ENCODE measurements at regions not wholly inside any gene's neighbourhood (a gene's known extent, or its start where the extent isn't known, plus 50 kb on each side); places are given as distances from the start of the nearest gene placed in this dataset.
"Not testable (repeated sequence)": the region's sequence is repeated elsewhere in the genome, so short reads cannot be mapped to it uniquely, and the experiment has no call there.

DNA sequence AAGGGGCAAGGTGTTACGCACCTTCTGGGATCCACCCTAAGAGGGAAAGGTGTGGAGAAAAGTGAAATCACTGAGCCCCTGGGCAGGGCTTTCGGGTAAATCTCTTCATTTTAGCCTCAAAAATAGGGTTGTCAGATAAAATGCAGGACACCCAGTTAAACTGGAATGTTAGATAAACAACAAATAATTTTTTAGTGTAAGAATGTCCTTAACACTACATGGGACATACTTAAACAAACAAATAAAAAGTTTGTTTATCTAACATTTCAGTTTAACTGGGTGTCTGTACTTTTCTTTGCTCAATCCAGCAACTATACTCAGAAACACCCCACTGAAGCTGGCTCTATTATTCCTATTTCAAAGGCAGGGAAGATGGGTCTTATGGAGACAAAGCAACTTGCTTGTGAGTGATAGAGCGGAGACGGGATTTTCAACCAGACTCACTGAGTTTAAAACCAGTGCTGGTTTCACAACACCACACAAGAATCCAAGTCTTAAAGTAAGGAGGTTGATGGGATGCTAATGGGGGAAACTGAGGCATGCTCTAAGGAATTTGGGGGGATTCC lies 144.8 kb upstream of the RBPJ start:
- Mint-ChIP-seq H3K36me3 (ENCODE audit: low read depth) (peaks cover 6% of the 10 kb centered on the region), H3K9me3 (peaks cover 2% of the 10 kb centered on the region), H3K27ac (peak overlapping the region; percentile 97), H3K4me3 (peak overlapping the region; percentile 73), H3K4me1 (peaks cover 42% of the 10 kb centered on the region), H3K27me3 (peaks cover 3% of the 10 kb centered on the region)
- no peak for ATAC-seq (replicated peaks)

- H3K4me1 Mint-ChIP-seq: peaks cover 48% of the 10 kb centered on the region
- peaks cover 6% of the 10 kb centered on the region for H3K36me3 Mint-ChIP-seq (ENCODE audit: low read depth)
- peak overlapping the region; percentile 97 for H3K27ac Mint-ChIP-seq
- peaks cover 6% of the 10 kb centered on the region for H3K9me3 Mint-ChIP-seq
- H3K27me3 Mint-ChIP-seq: peaks cover 3% of the 10 kb centered on the region
- ATAC-seq (replicated peaks): no peak
- peak overlapping the region; percentile 73 for H3K4me3 Mint-ChIP-seq
Observed at GRCh38 chr4:26176598-26177149, 144.1 kb upstream of the RBPJ start.

DNA sequence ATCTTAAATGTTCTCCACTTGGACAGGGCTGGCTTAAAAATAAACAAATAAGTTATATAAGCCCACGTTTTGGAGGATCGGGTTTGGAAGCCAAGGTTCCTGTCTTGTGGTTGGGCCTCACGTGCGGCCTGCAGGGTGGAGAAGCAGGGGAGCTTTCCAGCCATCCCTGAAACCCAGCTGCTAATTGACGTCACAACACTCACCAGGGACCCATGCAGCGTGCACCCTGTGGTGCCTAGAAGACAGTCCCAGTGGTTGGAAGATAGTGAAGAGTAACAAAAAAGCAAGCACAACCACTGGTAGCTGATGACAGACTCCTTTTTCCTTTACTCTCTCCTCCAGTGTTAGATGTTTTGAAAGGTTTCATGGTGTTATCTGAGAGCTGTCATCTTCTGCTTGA lies 142.0 kb upstream of the RBPJ start:
- Mint-ChIP-seq H3K36me3 (ENCODE audit: low read depth) (peaks cover 6% of the 10 kb centered on the region), H3K4me3 (peak overlapping the region; percentile 64), H3K27ac (peak overlapping the region; percentile 97), H3K27me3 (no peaks in the 10 kb centered on the region), H3K4me1 (peaks cover 43% of the 10 kb centered on the region), H3K9me3 (peaks cover 6% of the 10 kb centered on the region)
- peak; percentile 56 for ATAC-seq (replicated peaks)

GRCh38 chr4:26179316-26179760 lies 141.5 kb upstream of the RBPJ start:
- Mint-ChIP-seq H3K9me3 (peaks cover 6% of the 10 kb centered on the region), H3K36me3 (ENCODE audit: low read depth) (peaks cover 6% of the 10 kb centered on the region), H3K4me3 (peak overlapping the region; percentile 64), H3K27me3 (no peaks in the 10 kb centered on the region), H3K27ac (peak overlapping the region; percentile 97), H3K4me1 (peaks cover 42% of the 10 kb centered on the region)
- ATAC-seq (replicated peaks): peak; percentile 75

- Mint-ChIP-seq H3K27me3 (no peaks in the 10 kb centered on the region), H3K4me1 (peaks cover 32% of the 10 kb centered on the region), H3K36me3 (ENCODE audit: low read depth) (peaks cover 6% of the 10 kb centered on the region), H3K27ac (peak overlapping the region; percentile 70), H3K9me3 (peaks cover 6% of the 10 kb centered on the region), H3K4me3 (no peak overlapping the region)
- ATAC-seq (replicated peaks): peak; percentile 27
Observed at GRCh38 chr4:26181616-26182015, 139.2 kb upstream of the RBPJ start.

DNA sequence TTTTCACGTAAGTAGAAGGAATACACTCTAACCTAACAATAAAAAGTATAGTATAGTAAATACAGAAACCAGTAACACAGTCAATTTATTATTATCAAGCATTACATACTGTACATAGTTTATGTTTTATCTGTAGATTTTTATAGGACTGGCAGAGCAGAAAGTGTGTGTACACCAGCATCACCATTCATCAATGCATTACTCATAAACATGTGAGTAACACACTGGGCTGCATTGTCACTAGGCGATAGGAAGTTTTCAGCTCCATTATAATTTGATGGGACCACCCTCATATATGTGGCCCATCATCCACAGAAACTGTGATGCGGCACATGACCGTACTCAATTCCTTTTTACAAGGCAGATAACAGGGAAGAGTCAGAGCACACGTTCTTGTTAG lies 137.8 kb upstream of the RBPJ start:
- Mint-ChIP-seq H3K9me3 (peaks cover 6% of the 10 kb centered on the region), H3K4me3 (no peak overlapping the region), H3K4me1 (peaks cover 22% of the 10 kb centered on the region), H3K27me3 (no peaks in the 10 kb centered on the region), H3K36me3 (ENCODE audit: low read depth) (peaks cover 6% of the 10 kb centered on the region), H3K27ac (peak overlapping the region; percentile 54)
- ATAC-seq (replicated peaks): no peak

DNA sequence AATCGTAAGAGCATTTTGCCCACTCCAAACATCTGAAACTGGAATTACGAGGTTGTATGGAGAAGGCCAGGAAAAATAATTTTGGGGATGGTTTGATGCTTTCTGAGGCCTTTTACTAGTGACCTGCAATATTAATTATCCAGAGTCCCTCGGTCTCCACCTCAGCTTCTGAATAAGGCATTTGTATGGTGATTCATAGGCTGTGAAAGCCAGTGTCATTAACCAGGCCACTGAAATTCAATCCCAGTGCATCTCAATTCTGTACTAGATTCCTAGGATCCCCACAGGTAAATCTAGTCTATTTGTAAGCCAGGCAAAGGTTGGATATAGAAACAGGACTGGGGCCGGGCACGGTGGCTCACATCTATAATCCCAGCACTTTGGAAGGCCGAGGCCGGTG lies 135.4 kb upstream of the RBPJ start:
- Mint-ChIP-seq H3K27me3 (no peaks in the 10 kb centered on the region), H3K36me3 (ENCODE audit: low read depth) (no peaks in the 10 kb centered on the region), H3K9me3 (peaks cover 6% of the 10 kb centered on the region), H3K4me1 (peaks cover 8% of the 10 kb centered on the region), H3K27ac (no peak overlapping the region), H3K4me3 (no peak overlapping the region)
- ATAC-seq (replicated peaks): no peak

DNA sequence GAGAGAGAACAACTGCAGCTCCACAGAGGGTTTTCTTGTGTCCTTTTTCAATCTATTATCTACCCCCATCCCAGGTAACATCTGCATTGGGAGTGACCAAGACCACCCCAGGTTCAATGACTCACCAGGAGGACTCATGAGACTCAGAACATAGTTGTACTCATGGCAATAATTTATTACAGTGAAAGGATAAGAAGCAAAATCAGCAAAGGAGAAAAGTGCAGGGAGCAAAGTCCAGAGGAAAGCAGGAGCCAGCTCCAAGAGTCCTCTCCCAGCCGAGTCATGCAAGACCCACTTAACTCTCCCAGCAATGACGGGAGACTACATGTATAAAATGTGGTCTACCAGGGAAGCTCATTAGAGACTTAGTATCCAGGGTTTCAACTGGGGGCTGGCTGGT lies 129.5 kb upstream of the RBPJ start:
- Mint-ChIP-seq H3K27me3 (no peaks in the 10 kb centered on the region), H3K27ac (peak overlapping the region; percentile 57), H3K9me3 (no peaks in the 10 kb centered on the region), H3K4me1 (peaks cover 32% of the 10 kb centered on the region), H3K4me3 (no peak overlapping the region), H3K36me3 (ENCODE audit: low read depth) (no peaks in the 10 kb centered on the region)
- no peak for ATAC-seq (replicated peaks)

DNA sequence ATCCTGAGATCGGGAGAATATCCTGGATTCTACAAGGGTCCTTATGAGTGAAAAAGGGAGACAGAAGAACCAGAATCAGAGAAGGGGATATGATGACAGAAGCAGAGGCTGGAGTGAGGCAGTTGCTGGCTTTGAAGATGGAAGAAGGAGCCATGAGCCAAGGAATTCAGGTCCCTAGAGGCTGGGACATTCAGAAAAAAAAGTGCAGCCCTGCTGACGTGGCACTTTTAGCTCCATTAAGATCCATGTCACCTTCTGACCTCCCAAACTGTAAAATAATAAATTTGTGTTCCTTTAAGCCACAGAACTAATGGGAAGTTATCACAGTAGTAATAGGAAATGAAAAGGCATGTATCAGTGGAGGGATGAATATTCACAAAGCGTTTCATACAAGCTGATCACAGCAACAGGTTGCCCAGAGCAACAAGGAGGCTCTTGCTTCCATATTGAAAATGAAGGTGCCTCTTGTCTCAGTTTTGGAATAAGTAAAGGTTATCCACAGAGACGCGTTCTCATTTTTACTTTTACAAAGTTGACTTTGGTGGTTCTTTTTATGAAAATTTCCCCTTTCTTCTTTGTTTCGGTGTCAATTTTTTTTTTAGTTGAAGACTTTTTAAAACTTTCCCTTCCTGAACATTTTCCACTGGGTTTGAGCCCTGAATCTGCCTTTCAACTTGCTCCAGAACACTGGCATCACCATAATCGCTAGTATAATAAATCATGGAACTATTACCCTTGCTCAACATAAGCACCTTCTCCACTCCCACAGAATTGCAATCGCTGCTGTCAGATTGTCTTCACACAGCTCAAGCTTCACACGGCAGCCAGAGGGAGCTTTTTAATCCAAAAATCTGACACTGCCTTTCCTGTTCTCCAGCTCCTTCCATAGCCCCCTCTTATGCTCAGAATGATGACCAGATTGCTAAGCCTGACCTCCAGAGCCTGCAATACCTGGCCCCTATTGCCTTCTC lies 127.6 kb upstream of the RBPJ start:
- peak overlapping the region; percentile 88 for H3K27ac Mint-ChIP-seq
- peak; percentile 61 for ATAC-seq (replicated peaks)
- peak overlapping the region; percentile 65 for H3K4me3 Mint-ChIP-seq
- peaks cover 42% of the 10 kb centered on the region for H3K4me1 Mint-ChIP-seq
- H3K9me3 Mint-ChIP-seq: no peaks in the 10 kb centered on the region
- peaks cover 8% of the 10 kb centered on the region for H3K36me3 Mint-ChIP-seq (ENCODE audit: low read depth)
- H3K27me3 Mint-ChIP-seq: no peaks in the 10 kb centered on the region

GRCh38 chr4:26194764-26195163 lies 126.0 kb upstream of the RBPJ start:
- Mint-ChIP-seq H3K27ac (peak overlapping the region; percentile 88), H3K27me3 (no peaks in the 10 kb centered on the region), H3K36me3 (ENCODE audit: low read depth) (peaks cover 8% of the 10 kb centered on the region), H3K4me1 (peaks cover 42% of the 10 kb centered on the region), H3K4me3 (peak overlapping the region; percentile 65), H3K9me3 (no peaks in the 10 kb centered on the region)
- ATAC-seq (replicated peaks): peak; percentile 47

DNA sequence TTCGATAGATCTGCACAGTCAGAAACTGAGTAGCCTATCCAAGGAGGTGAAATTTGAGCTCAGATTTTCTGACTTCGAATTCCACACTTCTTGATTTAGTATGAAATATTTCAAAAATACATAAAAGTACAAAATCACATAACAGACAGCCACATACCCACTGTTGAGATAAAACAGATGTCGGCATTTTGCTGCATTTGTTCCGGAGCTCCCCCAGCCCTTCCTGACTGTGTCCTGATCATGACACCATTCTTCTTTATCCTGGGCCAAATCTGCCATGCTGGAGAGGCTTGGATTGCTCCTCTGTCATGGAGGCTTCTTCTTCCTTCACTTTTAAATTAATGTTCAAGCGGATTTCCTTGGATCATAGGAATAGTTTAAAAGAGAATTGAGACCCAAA lies 124.2 kb upstream of the RBPJ start:
- no peak for ATAC-seq (replicated peaks)
- no peaks in the 10 kb centered on the region for H3K27me3 Mint-ChIP-seq
- H3K4me1 Mint-ChIP-seq: peaks cover 46% of the 10 kb centered on the region
- H3K36me3 Mint-ChIP-seq (ENCODE audit: low read depth): peaks cover 8% of the 10 kb centered on the region
- H3K27ac Mint-ChIP-seq: peak overlapping the region; percentile 93
- H3K4me3 Mint-ChIP-seq: peak overlapping the region; percentile 78
- no peaks in the 10 kb centered on the region for H3K9me3 Mint-ChIP-seq

GRCh38 chr4:26197018-26197779 lies 123.6 kb upstream of the RBPJ start:
- peak overlapping the region; percentile 93 for H3K27ac Mint-ChIP-seq
- peaks cover 50% of the 10 kb centered on the region for H3K4me1 Mint-ChIP-seq
- peak overlapping the region; percentile 78 for H3K4me3 Mint-ChIP-seq
- H3K36me3 Mint-ChIP-seq (ENCODE audit: low read depth): peaks cover 8% of the 10 kb centered on the region
- ATAC-seq (replicated peaks): peak; percentile 85
- H3K9me3 Mint-ChIP-seq: peaks cover 3% of the 10 kb centered on the region
- H3K27me3 Mint-ChIP-seq: no peaks in the 10 kb centered on the region

- ATAC-seq (replicated peaks); H3K27me3 Mint-ChIP-seq; H3K9me3 Mint-ChIP-seq; H3K4me3 Mint-ChIP-seq; H3K27ac Mint-ChIP-seq; H3K36me3 Mint-ChIP-seq (ENCODE audit: low read depth): not testable (repeated sequence)
- H3K4me1 Mint-ChIP-seq: peaks cover 43% of the 10 kb centered on the region
Observed at GRCh38 chr4:26198931-26199330, 121.9 kb upstream of the RBPJ start.

GRCh38 chr4:26199596-26199995 lies 121.2 kb upstream of the RBPJ start:
- Mint-ChIP-seq H3K4me3 (no peak overlapping the region), H3K9me3 (peaks cover 9% of the 10 kb centered on the region), H3K27me3 (no peaks in the 10 kb centered on the region), H3K4me1 (peaks cover 41% of the 10 kb centered on the region), H3K36me3 (ENCODE audit: low read depth) (peaks cover 8% of the 10 kb centered on the region), H3K27ac (no peak overlapping the region)
- ATAC-seq (replicated peaks): no peak
